SKM-1 treated with dmso at 0.1 percent for 144 hours (cell line): ENCODE measurements at regions not wholly inside any gene's neighbourhood (a gene's known extent, or its start where the extent isn't known, plus 50 kb on each side); places are given as distances from the start of the nearest gene placed in this dataset.
"Not testable (repeated sequence)": the region's sequence is repeated elsewhere in the genome, so short reads cannot be mapped to it uniquely, and the experiment has no call there.

Experiments used
- DNase-seq: peaks from one replicate; lab custom pipeline; 2025; ENCODE audit not compliant: unreplicated experiment; lab: John Stamatoyannopoulos, UW

DNA sequence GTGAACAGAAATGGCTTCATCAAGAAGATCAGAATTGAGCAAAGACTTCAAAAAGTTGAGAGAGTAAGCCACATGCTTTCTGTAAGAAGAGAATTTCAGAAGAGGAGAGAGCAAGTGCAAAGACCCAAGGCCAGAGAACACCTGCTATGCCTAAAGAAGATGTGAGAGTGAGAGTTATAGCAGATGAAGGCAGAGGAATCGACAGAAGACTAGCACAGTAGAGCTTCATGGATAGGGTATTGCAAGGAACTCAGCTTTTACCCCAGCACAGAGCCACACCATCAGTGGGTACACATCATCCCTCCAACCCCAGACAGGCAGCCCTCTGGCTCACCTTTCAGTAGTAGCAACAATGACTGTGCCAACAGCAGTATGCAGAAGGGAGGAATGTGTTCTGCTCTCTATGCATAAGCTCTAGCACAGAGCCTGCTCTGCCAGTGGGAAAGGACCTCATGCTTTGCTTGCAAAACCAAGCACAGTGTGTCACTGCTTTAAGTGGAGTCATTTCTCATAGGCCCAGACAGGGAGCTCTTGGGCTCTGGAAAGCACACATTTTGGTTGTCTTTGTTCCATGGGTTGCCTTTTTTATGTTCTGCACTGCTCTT is 318.6 kb downstream of the NAF1 start:
- no peak for DNase-seq

DNA sequence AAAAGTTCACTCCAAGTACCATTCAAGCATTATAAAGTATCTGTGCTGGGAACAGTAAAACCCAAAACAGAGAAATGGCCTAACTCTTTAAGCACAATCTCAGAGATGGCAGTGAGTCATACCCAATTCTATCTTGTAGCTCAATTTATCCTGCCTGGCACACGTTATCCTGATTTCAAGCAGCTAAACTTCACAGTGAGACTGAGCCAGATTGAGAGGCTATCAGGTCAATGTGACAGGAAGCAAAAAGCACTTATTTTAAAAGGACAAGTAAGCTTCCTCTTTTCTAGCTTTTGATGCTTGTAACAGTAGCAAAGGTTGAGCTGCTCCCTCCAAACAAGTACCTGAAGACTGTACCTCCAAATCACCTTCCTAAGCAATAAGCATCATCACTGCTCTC is 324.9 kb downstream of the NAF1 start:
- DNase-seq = no peak

DNA sequence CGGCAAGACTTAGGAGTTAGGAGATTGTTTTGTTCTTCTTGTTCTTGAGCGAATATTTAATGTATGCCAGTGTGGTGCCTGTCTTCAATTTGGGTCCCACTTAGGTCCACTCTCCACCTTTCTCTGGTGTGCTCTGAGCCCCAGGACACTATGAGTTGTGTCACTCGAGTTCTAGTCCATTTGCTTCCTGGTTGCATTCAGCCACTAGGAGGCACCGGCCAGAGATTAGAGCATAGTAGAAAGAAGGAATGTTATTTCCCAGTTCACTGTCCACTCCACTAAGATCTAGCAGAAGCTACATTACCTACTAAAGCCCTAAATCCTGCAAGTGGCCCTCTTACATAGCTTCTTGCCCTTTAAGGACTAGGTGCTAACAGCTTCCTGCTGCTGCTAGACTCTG is 326.9 kb downstream of the NAF1 start:
- no peak for DNase-seq

DNA sequence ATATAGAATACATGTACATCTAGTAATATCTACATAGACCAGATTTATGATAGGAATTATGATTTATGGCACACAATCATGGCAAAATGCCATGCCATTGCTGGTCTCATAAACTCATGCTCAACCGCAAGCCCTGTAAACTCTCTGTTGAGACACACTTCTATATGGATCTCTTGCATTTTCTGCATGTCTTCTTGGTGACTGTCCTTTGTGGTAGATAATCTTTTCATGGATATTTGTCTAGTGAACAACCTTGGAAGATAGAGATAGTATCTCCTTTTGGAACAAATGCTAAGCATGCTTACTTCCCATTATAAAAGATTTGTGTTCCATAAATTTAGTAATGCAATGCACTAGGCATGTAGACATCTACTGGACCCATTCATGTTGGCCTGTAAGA is 328.0 kb downstream of the NAF1 start:
- no peak for DNase-seq

DNA sequence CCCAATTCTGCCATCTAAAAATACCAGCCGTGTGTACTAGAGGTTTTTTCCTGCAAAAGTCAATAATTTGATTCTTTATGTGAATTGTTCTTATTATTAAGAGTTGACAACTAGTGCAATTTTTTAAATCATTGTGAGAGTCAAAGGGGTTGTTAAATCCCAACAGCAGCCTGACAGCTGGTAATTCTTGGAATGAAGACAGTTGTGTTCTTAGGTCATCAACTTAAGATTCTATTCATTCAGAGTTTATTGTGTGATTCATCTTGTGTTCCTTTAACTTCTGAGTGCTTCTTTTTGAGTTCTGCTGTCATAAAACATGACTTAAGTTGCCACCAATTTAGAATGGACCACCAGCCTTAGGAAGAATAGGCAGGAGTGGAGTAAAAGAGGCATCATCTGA is 329.0 kb downstream of the NAF1 start:
- DNase-seq = no peak

DNA sequence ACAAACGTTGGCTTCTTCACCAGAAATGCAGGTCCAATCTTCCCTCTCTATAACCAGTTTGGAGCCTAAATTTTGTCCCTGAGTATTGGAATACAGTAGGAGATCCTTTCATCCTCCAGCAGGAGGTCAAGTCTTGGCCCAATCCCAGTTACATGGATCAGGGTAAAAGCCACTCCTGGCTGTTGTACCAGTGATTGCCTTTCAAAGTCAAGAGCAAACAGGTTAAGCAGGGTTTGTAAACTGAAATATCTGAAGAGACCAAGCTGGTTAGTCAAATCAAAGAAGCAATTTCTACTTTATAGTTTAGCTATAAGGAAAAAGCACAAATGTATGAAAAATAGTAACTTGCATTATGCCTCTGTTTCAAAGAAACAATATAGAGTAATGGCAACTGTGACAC is 329.4 kb downstream of the NAF1 start:
- no peak for DNase-seq

DNA sequence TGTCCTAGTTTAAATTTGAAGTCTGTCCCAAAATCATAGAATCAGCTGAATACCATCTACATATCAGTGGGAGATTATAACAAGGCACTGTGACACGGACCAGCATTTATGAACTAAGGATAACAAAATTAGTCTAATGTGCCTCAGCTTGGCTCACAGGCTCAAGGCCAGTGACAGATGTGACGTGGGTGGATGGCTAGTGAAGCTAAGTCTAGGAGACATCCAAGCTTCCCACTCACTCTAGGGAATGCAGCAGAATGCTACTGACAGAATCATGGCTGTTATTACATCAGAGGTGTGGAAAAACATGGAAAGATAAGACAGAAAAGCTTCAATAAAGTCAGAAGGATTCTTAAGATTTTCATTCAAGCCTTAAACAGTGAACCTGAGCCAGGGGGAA is 329.9 kb downstream of the NAF1 start:
- no peak for DNase-seq

DNA sequence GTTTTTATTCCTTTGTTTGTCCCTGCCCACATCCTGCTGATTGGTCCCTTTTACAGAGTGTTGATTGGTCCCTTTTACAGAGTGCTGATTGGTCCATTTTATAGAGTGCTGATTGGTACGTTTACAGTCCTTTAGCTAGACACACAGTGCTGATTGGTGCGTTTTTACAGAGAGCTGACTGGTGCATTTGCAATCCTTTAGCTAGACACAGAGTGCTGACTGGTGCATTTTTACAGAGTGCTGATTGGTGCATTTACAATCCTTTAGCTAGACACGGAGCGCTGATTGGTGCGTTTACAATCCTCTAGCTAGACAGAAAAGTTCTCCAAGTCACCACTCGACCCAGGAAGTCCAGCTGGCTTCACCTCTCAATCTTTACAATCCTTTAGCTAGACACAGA is 330.4 kb downstream of the NAF1 start:
- DNase-seq = not testable (repeated sequence)

DNA sequence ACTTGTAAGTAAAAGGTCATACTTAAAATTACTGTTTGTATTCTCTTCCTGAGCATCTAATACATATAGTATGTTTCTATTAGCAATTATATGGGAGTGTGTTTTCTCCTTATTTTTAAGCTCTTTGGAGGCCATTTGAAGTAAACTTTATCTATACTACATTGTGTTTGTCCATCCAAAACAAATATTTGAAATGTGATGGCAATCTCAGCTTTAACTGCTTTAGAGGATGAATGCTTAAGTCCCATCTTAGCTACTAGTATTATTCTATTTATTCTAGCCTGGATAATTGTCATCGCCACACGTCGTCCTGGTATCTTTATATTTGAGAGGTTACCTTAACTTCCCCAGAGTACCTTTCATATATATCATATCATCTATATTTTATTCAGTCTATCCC is 335.8 kb downstream of the NAF1 start:
- DNase-seq = no peak

DNA sequence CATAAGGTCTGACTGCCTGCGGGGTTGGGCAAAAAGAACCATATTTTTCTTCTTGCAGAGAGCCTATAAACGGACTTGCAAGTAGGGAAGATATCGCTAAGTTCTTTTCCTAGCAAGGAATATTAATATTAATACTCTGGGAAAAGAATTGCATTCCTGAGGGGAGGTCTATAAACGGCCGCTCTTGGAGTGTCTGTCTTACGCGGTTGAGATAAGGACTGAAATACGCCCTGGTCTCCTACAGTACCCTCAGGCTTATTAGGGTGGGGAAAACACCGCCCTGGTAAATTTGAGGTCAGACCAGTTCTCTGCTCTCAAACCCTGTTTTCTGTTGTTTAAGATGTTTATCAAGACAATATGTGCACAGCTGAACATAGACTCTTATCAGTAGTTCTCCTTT is 349.3 kb downstream of the NAF1 start:
- DNase-seq = not testable (repeated sequence)

DNA sequence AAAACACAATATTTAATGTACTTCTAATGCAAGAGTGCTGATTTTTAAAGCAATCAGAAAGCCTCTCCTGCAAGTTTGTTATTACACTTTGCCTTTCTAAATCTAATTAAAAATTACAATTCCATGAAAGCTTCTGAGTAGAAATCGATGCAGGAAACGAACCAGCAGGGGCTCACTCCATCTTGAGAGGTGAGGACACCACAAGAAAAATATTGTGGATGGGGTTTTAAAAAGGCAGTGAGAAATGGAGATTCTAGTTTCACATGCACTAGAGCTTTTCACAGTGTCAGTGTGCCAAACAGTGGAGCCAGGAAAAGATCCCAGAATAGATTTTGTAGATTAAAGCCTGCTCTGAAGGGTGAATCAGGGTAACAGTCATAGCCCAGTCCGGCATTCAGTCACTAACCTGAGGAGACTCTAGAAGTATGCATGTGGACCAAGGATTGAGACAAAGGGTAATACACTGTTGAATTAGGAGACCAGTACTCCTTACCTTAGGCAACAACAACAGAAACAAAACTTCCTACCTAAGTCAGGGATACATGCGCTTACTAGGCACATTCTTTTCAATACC is 362.3 kb downstream of the NAF1 start:
- DNase-seq = no peak

DNA sequence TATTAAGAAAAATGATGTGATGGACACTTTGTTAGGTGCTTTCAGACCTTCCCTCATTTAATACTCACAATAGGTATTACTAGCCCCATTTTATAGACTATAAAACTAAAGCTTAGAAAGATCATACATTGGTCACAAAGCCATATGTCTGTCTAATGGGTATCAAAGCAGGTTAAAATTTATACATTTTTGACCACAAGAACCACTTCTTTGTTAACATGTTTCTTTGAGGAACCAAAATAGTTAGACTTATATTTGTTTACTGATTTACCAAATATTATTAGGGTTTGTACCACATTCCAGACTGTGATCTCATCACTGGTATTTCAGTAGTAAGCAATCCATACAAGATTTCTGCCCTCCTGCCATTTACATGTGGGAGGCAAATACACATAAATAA is 363.3 kb downstream of the NAF1 start:
- no peak for DNase-seq

DNA sequence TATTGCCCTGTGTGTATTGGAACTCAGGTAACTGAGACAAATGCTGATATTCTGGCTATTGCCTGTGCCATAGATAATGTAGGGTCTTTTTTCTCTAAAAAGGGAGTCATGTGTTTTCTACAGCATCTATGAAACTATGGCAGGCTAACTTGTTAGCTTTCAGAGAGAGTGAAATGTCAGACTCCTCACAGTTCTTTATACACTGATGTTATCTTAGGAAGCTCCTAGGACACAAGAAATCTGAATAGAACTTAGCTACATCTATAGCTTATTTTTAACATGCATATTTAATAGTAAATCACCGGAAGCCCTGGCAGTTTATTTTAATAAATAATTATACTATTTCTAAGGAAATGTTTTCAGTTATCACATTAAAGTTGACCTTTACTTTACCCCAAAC is 369.6 kb downstream of the NAF1 start:
- no peak for DNase-seq

DNA sequence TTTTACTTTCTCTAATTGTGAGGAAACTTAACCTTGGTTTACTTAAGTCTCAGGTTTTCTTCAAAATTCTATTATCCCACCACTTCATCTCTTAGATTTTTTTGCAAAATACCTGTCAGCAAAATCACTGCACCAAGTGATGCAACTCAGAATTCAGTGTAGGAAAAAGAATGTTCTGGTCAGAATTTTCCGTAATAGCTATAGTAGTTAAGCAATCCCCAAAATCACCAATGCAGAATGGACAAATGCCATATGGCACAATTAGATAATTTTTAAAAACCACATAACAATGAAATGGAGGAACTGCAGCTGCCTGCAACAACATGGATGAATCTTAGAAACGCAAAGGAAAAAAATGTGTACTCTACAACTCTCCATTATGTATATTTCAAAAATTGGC is 373.1 kb downstream of the NAF1 start:
- DNase-seq = no peak

DNA sequence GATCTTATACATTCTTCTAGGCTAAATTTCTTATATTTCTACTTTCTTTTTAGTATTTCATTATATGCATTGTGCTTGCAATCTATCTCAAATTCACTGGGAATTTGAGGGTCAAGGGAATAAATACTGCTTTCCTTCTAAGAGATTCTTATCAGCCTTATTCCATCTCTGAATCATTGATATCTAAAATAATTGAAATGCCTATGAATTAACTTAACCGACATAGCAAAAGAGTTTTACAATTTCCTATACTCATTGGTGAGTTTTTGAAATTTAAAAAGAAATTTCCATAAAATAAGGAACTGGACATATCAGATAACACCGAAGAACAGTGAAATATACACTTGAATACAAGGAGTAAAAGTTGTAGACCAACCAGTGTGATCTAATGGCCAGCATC is 373.7 kb downstream of the NAF1 start:
- DNase-seq = no peak

DNA sequence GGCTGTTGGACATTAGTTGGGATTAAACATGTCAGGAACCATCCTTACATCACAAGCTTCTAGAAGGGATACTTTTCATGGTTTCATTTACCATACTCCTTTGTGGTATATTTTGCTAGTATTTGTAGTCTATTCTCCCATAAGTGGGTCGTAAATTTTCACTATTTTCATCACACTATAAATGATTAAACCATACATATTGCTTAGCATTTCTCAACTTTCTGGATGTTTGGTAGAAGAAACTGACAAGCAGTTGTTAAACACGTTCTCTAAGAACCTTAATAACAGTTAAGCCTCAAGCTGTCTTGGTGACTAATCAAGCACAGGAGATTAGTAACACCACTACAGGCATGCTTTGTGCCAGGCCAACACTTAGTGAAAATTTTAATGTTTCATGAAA is 375.5 kb downstream of the NAF1 start:
- DNase-seq = no peak

DNA sequence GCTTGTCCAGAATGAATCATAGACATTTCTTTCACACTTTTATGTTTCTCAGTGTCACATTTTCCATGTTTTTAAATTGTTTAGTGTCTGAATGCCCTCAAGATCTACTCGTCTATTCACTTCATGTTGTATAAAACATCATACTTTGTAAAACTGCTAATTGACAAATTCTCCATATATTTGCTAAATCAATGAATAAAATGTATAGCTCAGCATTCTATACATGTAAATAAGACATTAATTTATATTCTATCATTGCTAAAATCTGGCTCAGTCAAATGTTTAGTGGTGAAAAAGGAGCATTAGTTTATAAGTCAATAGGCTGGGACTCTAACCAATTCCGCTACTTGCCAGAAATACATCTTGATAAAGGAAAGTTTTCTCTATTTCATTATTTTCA is 379.6 kb downstream of the NAF1 start:
- DNase-seq = no peak

DNA sequence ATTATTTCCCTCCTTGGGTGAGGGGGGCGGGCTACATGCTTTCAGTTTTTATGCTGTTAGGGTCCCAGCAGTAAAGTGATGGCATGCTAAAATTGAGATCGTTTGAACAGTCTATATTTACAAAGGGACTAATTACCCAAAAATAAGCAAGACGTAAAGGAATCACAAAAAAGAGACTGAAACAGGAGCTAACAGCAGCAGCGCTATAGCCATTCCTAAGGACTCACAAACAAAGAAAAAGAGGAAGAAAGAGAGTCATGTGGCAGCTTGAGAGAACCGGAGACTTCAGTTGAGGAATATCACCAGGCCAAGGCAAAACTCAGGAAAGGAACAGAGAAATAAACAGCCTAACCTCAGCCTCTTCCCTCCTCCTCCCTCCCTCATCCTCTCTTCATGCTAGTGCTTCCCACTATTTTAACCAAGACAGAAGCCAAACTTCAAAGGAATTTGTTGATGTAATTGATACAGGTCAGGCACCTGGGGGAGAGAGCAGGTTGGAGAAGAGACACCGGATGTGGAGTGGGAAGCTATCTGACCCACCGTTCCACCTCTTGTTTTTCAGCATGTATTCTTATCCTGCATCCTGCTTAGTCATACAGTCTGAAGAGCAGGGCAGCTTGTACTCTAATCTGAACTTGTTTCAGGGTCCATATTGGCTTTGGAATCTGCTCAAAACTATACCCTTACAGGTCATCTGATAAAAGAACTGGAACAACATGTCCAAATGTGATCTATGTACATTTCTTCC is 383.7 kb downstream of the NAF1 start:
- DNase-seq = no peak

DNA sequence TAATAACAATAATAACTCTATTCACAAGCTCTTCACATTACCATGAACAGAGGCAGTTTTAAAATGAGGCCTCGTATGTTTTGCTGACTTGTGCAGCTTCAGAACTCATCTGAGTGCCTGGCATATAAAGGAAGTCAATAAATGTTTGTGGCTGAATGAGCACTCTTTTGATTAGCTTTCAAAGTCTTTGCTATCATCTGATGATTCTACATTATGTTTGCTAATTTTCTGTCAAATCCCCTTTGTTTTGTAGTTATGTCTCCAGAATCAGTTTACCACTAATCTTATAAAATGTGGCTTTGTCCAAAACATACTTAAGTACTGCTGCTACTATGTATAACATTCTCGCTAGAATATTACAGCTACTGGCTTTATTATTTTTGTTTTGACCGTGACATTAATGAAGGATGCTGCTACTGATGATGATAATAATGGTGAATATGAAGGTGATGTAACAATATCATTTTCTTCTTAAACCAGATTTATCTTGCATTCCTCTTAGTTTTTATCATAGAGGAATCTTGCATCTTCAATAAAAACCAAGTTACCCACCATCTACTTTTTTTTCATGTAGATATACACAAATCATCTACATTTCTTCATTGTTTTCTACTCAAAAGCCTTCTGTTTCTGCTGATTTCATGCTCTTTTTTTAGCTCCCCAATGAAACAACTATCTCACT is 384.5 kb downstream of the NAF1 start:
- DNase-seq = no peak

DNA sequence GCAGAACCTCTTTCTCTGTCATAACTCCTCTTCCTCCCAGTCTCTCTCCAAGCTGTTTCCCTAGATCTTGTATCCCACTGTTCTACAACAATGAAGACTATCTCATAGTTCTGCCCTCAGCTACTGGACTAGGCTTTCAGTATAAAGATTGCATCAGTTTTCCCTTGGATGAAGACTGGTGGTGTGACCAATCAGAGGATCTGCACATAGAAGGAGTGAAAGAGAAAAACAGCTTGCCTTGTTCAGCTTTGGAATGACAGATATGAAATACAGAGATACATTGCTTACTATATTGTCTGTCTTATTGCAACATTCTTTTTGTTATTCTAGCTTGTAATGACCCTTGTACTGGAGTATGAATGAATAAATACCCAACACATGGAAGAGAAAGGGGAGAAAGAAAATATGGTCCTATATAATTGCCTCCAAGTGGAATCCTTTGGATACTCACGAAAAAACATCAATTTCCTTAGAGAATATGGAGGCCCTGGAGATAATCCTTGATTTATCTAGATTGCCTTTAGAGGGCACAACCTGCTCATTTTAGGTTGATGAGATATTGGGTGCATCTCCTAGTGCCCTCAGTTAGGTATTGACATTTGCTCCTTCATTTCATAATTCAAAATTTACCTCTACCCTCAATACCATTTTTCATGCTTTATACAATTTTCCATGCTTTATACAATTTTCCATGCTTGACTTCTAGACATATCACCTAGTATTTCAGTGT is 395.8 kb downstream of the NAF1 start:
- no peak for DNase-seq

DNA sequence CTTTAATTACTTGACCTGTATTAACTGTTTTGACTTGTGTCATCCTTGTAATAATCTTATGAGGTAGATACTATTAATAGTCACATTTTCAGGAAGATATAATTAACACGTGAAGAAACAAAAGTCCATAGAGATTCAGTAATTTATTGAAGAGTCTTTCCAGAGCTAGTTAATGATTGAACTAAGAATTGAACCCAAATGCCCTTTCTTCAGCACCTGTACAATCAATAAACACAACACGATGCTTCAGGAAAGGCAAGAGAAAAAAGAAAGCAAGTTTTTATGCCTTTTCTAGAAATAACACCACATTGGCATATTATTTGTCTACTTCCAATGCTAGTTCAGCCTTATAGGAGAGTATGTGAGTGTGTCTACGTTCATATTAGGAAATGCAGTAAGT is 399.6 kb downstream of the NAF1 start:
- no peak for DNase-seq

DNA sequence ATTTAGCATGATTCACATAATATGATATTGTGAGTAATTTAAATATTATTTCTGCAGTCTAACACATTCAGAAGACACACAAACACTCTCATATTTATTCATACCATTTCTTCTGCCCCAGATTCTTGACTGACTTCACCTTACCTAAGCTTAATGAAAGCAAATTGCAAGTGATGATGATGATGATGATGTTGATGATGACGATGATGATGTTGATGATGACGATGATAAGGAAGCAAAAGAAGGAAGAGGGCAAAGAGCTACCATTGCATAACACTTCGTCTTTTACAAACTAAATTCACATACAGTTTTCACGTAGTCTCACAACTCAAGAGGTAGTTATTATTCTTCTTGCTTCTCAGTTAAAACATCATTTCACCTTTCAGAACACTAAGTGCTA is 404.7 kb downstream of the NAF1 start:
- DNase-seq = no peak
